ENCODE measurements at regions not wholly inside any gene's neighbourhood (a gene's known extent, or its start where the extent isn't known, plus 50 kb on each side); places are given as distances from the start of the nearest gene placed in this dataset.

- TF ChIP-seq, protein P1, sequence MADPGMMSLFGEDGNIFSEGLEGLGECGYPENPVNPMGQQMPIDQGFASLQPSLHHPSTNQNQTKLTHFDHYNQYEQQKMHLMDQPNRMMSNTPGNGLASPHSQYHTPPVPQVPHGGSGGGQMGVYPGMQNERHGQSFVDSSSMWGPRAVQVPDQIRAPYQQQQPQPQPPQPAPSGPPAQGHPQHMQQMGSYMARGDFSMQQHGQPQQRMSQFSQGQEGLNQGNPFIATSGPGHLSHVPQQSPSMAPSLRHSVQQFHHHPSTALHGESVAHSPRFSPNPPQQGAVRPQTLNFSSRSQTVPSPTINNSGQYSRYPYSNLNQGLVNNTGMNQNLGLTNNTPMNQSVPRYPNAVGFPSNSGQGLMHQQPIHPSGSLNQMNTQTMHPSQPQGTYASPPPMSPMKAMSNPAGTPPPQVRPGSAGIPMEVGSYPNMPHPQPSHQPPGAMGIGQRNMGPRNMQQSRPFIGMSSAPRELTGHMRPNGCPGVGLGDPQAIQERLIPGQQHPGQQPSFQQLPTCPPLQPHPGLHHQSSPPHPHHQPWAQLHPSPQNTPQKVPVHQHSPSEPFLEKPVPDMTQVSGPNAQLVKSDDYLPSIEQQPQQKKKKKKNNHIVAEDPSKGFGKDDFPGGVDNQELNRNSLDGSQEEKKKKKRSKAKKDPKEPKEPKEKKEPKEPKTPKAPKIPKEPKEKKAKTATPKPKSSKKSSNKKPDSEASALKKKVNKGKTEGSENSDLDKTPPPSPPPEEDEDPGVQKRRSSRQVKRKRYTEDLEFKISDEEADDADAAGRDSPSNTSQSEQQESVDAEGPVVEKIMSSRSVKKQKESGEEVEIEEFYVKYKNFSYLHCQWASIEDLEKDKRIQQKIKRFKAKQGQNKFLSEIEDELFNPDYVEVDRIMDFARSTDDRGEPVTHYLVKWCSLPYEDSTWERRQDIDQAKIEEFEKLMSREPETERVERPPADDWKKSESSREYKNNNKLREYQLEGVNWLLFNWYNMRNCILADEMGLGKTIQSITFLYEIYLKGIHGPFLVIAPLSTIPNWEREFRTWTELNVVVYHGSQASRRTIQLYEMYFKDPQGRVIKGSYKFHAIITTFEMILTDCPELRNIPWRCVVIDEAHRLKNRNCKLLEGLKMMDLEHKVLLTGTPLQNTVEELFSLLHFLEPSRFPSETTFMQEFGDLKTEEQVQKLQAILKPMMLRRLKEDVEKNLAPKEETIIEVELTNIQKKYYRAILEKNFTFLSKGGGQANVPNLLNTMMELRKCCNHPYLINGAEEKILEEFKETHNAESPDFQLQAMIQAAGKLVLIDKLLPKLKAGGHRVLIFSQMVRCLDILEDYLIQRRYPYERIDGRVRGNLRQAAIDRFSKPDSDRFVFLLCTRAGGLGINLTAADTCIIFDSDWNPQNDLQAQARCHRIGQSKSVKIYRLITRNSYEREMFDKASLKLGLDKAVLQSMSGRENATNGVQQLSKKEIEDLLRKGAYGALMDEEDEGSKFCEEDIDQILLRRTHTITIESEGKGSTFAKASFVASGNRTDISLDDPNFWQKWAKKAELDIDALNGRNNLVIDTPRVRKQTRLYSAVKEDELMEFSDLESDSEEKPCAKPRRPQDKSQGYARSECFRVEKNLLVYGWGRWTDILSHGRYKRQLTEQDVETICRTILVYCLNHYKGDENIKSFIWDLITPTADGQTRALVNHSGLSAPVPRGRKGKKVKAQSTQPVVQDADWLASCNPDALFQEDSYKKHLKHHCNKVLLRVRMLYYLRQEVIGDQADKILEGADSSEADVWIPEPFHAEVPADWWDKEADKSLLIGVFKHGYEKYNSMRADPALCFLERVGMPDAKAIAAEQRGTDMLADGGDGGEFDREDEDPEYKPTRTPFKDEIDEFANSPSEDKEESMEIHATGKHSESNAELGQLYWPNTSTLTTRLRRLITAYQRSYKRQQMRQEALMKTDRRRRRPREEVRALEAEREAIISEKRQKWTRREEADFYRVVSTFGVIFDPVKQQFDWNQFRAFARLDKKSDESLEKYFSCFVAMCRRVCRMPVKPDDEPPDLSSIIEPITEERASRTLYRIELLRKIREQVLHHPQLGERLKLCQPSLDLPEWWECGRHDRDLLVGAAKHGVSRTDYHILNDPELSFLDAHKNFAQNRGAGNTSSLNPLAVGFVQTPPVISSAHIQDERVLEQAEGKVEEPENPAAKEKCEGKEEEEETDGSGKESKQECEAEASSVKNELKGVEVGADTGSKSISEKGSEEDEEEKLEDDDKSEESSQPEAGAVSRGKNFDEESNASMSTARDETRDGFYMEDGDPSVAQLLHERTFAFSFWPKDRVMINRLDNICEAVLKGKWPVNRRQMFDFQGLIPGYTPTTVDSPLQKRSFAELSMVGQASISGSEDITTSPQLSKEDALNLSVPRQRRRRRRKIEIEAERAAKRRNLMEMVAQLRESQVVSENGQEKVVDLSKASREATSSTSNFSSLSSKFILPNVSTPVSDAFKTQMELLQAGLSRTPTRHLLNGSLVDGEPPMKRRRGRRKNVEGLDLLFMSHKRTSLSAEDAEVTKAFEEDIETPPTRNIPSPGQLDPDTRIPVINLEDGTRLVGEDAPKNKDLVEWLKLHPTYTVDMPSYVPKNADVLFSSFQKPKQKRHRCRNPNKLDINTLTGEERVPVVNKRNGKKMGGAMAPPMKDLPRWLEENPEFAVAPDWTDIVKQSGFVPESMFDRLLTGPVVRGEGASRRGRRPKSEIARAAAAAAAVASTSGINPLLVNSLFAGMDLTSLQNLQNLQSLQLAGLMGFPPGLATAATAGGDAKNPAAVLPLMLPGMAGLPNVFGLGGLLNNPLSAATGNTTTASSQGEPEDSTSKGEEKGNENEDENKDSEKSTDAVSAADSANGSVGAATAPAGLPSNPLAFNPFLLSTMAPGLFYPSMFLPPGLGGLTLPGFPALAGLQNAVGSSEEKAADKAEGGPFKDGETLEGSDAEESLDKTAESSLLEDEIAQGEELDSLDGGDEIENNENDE (IDR thresholded peaks at IDR 0.05; ENCODE audit: insufficient replicate concordance, low read length), result no peak
- no peak for TF ChIP-seq RBBP5 (IDR thresholded peaks at IDR 0.05; ENCODE audit: borderline replicate concordance, low read depth, low read length)
- TF ChIP-seq CHD1 (IDR thresholded peaks at IDR 0.05; ENCODE audit: low read depth, low read length), result no peak
- TF ChIP-seq CBX8 (IDR thresholded peaks at IDR 0.05; ENCODE audit: borderline replicate concordance, low read depth, low read length), result no peak
- no peak for TF ChIP-seq HDAC6 (IDR thresholded peaks at IDR 0.05; ENCODE audit: low read depth, low read length)
- no peak for TF ChIP-seq POU5F1 (IDR thresholded peaks at IDR 0.05; ENCODE audit: low read depth, low read length)
- TF ChIP-seq KDM1A (IDR thresholded peaks at IDR 0.05; ENCODE audit: borderline replicate concordance, low read length), result no peak
- TF ChIP-seq KDM5A (IDR thresholded peaks at IDR 0.05; ENCODE audit: low read length), result no peak
- no peak for TF ChIP-seq BCL11A (IDR thresholded peaks at IDR 0.05; ENCODE audit: low read depth in 2 of 2, low read length in 2 of 2)
- TF ChIP-seq SRF (IDR thresholded peaks at IDR 0.05; ENCODE audit: low read depth, low read length), result no peak
- no peak for TF ChIP-seq RFX5 (IDR thresholded peaks at IDR 0.05; ENCODE audit: borderline replicate concordance, low read depth, low read length)
- no peak for TF ChIP-seq EP300 (IDR thresholded peaks at IDR 0.05; ENCODE audit: borderline replicate concordance in 1 of 2, low read depth in 2 of 2, low read length in 2 of 2)
- no peak for TF ChIP-seq SUZ12 (IDR thresholded peaks at IDR 0.05; ENCODE audit: low read length)
Observed at GRCh38 chr5:97458851-97459250, 275.8 kb upstream of the RIOK2 start (continued).

All from H1 (cell line).